DMS153 (cell line): ENCODE measurements at regions not wholly inside any gene's neighbourhood (a gene's known extent, or its start where the extent isn't known, plus 50 kb on each side); places are given as distances from the start of the nearest gene placed in this dataset.

Experiments used
- DNase-seq: peaks from one replicate; lab custom pipeline; 2025; lab: John Stamatoyannopoulos, UW

DNA sequence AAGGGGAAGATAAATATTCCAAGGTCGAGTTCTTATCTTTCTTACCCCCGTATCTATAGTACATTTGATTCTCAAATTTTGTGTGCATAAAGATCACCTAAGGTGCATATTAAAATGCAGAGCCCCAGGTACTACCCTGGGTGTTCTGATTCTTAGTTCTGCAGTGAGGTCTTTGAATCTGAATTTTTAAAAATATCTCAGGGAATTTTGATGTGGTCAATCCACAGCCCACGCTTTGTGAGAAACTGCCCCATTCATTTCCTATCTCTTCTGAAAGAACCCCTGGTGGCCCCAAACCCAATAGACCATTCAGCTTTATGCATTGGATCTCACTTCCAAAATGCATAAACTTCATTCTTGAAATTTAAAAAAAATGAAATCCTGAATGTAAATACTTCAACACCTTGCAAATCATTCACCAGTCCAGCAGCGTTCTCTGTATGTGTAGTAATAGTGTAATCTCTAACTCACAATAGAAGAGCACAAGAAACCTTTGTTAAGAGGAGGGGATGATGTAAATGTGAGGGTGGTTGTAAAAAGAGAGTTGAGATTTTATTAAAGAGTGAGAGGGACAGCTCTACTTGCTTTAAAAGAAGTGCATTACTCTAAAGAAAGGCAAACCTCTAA lies 108.8 kb upstream of the ZP4 start:
- no peak for DNase-seq

DNA sequence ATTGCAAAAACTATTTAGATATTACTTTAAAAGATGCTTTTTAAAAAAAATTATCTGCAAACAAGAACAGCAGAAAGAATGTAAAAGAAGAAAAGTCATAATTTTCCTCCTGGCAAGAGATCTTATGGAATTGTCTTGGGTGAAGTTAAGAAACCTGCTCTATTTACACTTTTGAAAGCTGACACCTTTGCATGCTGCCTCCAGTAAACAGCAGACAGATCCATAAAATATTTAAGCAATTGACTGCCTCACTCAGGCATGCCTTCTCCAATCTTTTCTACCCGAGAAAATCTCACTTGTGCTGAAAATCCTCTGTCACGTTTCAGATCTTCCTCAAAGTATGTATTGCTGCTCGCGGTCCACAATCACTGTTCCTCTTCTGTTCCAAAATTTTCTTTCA lies 107.9 kb upstream of the ZP4 start:
- no peak for DNase-seq

DNA sequence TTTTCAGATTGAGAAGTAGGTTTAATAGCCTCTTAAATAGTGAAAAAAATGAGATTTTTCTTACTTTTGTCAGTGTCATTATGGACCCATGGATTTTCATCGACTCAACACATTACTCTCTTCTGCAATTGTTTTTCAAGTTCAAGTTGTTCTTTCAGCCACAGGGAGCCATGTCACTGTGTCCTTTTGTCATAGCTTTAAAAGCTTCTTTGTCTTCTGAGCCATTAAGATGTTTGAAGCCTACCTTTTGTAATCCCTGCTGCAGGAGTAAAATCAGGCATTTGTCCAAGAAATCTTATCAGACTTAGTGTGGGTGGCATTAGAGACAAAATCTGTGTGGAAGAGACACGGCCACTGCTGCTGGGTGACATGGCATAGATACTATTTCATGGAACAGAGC lies 92.8 kb upstream of the ZP4 start:
- no peak for DNase-seq

DNA sequence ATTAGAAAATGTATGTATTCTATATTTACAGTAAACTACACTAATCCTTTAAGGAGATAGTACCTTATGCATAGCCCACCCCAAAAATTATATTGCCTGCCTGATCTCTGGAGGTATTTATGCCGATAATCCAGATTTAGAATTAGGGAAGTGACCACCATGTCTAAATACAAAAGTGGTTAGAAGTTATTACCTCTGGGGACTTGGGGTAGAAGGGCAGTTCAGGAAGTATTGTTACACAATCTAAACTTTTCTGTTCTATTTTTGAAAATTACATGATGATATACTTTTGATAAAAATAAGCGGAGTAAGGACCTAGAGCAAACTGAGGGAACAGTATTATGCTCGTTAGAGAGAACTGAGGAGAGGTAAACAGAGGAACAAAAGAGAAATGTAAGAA lies 90.5 kb upstream of the ZP4 start:
- no peak for DNase-seq

DNA sequence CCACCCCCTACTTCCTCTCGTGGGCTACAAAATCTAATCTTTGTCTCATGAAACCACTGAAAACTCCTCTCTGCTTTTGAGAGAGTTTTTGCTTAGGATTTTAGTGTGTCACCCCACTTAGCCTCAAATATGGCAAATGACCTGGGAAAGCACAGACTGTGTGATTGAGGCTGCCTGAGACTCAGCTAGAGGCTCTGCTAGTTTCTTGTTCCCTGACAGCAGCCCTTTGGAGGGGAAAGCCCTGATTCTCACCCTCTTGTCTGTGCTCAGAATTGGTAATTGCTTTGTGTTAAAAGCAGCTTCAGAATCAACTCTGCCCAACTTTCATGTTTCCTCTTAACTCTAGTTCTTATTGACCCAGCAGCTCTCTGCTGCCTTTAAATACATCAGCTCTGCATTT lies 85.6 kb upstream of the ZP4 start:
- DNase-seq: no peak

DNA sequence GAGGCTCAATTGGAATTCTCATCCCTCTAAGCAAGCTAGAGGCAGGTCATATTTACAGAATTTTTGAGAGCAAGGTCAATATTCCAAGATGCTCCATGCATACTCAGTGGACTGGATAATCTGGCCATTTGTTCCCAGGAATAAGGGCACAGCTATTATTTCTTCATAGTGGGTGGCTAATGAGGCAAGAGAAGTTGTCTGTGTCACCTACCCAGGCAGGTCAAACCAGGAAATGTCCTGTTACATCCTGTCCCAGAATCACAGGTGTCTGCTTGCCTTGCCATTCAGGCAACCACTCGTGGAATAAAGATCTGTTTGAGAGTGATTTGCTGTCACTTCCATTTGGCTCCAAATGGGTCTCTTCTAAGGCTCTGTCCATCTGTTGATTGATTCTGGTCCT lies 85.2 kb upstream of the ZP4 start:
- peak; percentile 4 for DNase-seq

DNA sequence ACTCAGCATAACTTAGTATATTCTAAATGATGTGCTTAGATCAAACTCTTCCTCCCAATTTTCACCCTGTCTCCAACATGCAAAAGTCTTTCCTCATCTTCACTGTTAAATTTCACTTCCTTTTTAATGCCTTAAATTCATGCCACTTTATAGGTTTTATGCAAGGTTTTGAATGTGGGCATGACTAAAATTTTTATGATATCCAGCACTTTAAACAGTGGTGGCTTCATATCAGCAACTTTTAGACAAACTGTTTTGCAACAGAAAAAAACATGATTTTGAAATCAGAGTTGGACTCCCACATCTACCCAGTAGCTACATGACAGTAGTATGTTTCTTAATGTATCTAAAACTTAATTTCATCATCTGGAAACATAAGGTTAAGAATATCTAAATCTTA lies 84.7 kb upstream of the ZP4 start:
- no peak for DNase-seq

DNA sequence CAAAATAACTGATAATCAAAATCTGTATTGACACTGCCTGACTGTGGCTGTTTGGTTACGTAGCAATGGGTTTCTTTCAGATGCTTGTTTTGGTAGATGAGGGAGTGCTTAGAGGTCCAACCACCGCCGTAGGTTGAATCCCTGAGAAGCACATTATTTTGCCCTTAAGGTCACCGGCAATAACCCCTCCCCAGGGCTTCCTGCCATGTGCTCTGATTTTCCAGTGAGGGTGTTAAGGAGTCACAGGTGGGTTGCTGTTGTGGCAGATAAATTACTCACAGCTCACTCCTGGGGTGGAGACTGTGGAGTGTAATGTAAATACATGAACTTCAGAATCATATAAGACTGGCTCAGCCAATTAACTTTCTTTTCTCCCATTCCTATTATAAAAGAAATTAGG lies 81.5 kb upstream of the ZP4 start:
- peak; percentile 6 for DNase-seq

DNA sequence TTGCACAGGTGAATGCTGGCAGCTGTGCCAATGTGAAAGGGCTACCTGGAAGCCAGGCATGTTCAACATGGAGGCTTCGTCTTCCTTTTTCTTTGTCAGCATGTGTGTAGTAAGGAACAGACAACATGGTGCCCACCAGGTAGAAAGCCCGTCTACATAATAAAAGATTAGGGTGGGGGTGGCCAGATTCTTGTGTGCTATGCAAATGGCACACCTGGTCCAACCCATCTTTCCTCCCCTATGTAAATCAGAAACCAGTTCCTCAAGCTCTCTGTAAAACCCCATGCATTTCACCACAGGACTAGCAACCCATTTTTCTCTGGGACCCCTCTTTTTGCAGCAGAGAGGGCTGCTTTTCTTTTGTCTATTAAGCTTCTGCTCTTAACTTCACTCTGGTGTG lies 72.3 kb upstream of the ZP4 start:
- no peak for DNase-seq

DNA sequence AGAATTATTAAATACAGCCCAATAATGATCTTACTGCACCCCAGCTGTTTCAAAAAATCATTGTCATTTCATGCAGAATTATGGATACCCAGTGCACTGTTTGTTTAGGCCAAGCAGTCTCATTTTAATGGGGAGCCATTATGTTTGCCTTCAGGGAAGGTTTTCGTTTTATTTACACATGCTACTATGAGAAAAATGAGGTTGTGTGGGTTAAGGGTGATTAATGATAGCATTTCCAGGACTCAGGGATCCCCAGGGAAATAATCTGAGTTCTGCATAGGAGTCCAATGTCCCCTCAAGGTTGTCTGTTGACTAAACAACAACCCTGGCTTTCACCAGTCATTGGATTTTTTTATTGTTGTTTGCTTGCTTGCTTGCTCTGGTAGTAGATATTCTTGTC lies 71.0 kb upstream of the ZP4 start:
- peak; percentile 86 for DNase-seq

DNA sequence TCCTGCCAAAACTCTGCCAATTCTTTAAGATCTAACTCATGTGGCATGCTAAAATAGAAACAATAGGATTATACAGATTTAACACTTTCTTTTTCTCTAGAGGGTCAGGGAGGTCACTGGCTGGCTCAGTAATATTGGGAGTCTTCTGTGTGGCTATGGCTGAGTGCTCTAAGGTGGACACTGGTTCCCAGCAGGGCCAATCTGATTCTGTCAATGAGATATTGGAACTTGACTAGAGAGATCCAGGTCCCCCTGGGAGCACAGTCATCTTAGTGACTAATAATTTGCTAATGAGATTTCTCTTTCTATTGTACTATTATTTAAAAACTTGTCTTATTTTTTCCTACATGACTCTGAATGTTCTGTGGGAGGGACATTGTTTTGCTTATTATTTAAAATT lies 69.1 kb upstream of the ZP4 start:
- DNase-seq: no peak

DNA sequence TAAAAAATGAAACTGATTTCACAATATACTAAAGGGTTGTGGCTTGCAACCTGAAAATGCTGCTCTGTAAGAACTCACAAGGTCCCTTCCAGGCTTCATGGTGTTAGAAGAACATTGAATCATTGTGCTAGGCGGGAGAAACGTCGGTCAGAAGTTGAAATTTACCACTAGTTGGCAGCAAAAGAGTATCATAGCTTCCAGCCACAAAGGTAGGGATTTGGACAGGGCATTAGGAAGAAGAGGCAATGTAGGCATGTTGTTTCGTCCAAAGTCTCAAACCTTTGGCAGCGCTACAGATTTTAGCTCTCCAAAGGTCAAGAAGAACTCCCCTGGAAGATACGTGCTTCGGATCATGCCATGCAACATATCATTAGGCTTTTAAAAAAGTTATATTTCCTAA lies 62.5 kb upstream of the ZP4 start:
- no peak for DNase-seq
